HG02840 (cell line): ENCODE measurements at regions not wholly inside any gene's neighbourhood (a gene's known extent, or its start where the extent isn't known, plus 50 kb on each side); places are given as distances from the start of the nearest gene placed in this dataset.

Experiments
- ATAC-seq: cut with Tn5 transposase; IDR thresholded peaks from one replicate; pipeline ENCODE4 v1.9.1; 2021; ENCODE audit warnings: mild to moderate bottlenecking, moderate library complexity, moderate number of reproducible peaks; ENCODE audit not compliant: unreplicated experiment, low FRiP score

GRCh38 chr7:124432009-124432578, 333.5 kb downstream of the GPR37 start:
- no peak for ATAC-seq

GRCh38 chr7:124429923-124430322, 335.7 kb downstream of the GPR37 start:
- no peak for ATAC-seq

- ATAC-seq: no peak
Observed at GRCh38 chr7:124428781-124429180, 336.8 kb downstream of the GPR37 start.

GRCh38 chr7:124426621-124427020, 339.0 kb downstream of the GPR37 start:
- no peak for ATAC-seq

GRCh38 chr7:124423863-124424262, 341.7 kb downstream of the GPR37 start:
- no peak for ATAC-seq

GRCh38 chr7:124422081-124422480, 343.5 kb downstream of the GPR37 start:
- no peak for ATAC-seq

- ATAC-seq: no peak
Observed at GRCh38 chr7:124420367-124420766, 345.2 kb downstream of the GPR37 start.

GRCh38 chr7:124413029-124413428, 352.6 kb downstream of the GPR37 start:
- no peak for ATAC-seq

GRCh38 chr7:124412531-124412930, 353.1 kb downstream of the GPR37 start:
- ATAC-seq: no peak

GRCh38 chr7:124411796-124412195, 353.8 kb downstream of the GPR37 start:
- no peak for ATAC-seq

- no peak for ATAC-seq
Observed at GRCh38 chr7:124403587-124403986, 362.0 kb downstream of the GPR37 start.

GRCh38 chr7:124403112-124403511, 362.5 kb downstream of the GPR37 start:
- no peak for ATAC-seq

GRCh38 chr7:124399941-124400340, 365.7 kb downstream of the GPR37 start:
- no peak for ATAC-seq

GRCh38 chr7:124398937-124399552, 366.2 kb upstream of the TMEM229A start:
- no peak for ATAC-seq

- ATAC-seq: no peak
Observed at GRCh38 chr7:124397134-124397533, 364.3 kb upstream of the TMEM229A start.

- ATAC-seq: no peak
Observed at GRCh38 chr7:124390301-124390700, 357.4 kb upstream of the TMEM229A start.

GRCh38 chr7:124388751-124389150, 355.9 kb upstream of the TMEM229A start:
- ATAC-seq: no peak

GRCh38 chr7:124387056-124387455, 354.2 kb upstream of the TMEM229A start:
- ATAC-seq: no peak

GRCh38 chr7:124379296-124379695, 346.4 kb upstream of the TMEM229A start:
- ATAC-seq: no peak

- no peak for ATAC-seq
Observed at GRCh38 chr7:124376111-124376510, 343.2 kb upstream of the TMEM229A start.

GRCh38 chr7:124375391-124375790, 342.5 kb upstream of the TMEM229A start:
- no peak for ATAC-seq

GRCh38 chr7:124369310-124369709, 336.4 kb upstream of the TMEM229A start:
- no peak for ATAC-seq

GRCh38 chr7:124366118-124366517, 333.3 kb upstream of the TMEM229A start:
- no peak for ATAC-seq
